ENCODE measurements at regions not wholly inside any gene's neighbourhood (a gene's known extent, or its start where the extent isn't known, plus 50 kb on each side); places are given as distances from the start of the nearest gene placed in this dataset.

DNA sequence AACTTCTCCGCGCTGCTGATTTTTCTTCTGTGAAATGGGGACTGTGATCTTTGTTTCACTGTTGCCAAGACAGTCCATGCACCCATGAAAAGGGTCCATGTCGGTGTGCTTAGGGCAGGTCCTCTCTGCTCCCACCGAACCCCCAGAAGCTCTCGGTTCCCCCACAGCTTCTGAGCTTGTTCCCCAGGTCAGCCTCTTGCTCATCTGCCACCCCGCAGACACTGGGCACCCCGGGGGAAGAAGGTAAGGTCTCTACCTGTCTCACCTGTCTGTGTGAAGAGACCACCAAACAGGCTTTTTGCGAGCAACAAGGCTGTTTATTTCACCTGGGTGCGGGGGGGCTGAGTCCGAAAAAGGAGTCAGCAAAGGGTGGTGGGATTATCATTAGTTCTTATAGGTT, 66.2 kb upstream of the NANOS1 start:
- TF ChIP-seq, protein P1, sequence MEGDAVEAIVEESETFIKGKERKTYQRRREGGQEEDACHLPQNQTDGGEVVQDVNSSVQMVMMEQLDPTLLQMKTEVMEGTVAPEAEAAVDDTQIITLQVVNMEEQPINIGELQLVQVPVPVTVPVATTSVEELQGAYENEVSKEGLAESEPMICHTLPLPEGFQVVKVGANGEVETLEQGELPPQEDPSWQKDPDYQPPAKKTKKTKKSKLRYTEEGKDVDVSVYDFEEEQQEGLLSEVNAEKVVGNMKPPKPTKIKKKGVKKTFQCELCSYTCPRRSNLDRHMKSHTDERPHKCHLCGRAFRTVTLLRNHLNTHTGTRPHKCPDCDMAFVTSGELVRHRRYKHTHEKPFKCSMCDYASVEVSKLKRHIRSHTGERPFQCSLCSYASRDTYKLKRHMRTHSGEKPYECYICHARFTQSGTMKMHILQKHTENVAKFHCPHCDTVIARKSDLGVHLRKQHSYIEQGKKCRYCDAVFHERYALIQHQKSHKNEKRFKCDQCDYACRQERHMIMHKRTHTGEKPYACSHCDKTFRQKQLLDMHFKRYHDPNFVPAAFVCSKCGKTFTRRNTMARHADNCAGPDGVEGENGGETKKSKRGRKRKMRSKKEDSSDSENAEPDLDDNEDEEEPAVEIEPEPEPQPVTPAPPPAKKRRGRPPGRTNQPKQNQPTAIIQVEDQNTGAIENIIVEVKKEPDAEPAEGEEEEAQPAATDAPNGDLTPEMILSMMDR (IDR thresholded peaks at IDR 0.05) = no peak
- TF ChIP-seq NFIC (IDR thresholded peaks at IDR 0.05; ENCODE audit: borderline replicate concordance) = no peak
- TF ChIP-seq, protein P2, sequence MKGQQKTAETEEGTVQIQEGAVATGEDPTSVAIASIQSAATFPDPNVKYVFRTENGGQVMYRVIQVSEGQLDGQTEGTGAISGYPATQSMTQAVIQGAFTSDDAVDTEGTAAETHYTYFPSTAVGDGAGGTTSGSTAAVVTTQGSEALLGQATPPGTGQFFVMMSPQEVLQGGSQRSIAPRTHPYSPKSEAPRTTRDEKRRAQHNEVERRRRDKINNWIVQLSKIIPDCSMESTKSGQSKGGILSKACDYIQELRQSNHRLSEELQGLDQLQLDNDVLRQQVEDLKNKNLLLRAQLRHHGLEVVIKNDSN (IDR thresholded peaks at IDR 0.05; ENCODE audit: borderline replicate concordance, low read depth) = no peak
- TF ChIP-seq POLR2AphosphoS5 (IDR thresholded peaks at IDR 0.05; ENCODE audit: low read depth, low read length) = no peak
- no peak for TF ChIP-seq SMC3 (IDR thresholded peaks at IDR 0.05; ENCODE audit: low read depth, low read length)
- TF ChIP-seq EP300 (IDR thresholded peaks at IDR 0.05; ENCODE audit: borderline replicate concordance in 1 of 2, low read depth in 1 of 2, low read length in 1 of 2) = no peak
